ENCODE measurements at regions not wholly inside any gene's neighbourhood (a gene's known extent, or its start where the extent isn't known, plus 50 kb on each side); places are given as distances from the start of the nearest gene placed in this dataset.
"Not testable (repeated sequence)": the region's sequence is repeated elsewhere in the genome, so short reads cannot be mapped to it uniquely, and the experiment has no call there.

DNA sequence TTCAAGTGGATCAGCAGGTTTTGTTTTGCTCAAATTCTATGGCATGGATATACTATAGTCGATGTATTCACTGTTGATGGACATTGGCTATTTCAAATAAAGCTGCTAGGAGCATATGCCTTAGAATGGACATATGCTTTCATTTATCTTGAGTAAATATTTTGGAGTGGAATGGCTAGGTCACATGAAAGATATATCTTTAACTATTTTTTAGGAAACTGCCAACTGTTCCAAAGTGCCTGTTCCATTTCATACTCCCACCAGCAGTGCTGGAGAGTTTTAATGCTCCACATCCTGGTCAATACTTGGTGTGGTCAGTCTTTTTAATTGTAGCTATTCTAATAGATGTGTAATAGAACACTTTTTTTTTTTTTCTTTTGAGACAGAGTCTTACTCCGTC, 81.1 kb upstream of the PIM1 start:
- TF ChIP-seq RARB (CRISPR knock-in tag; IDR thresholded peaks at IDR 0.05): no peak
- no peak for TF ChIP-seq OSR1 (CRISPR knock-in tag; IDR thresholded peaks at IDR 0.05)
- no peak for TF ChIP-seq ZFP3 (CRISPR knock-in tag; IDR thresholded peaks at IDR 0.05)
- TF ChIP-seq TCF4 (CRISPR knock-in tag; IDR thresholded peaks at IDR 0.05; ENCODE audit: borderline replicate concordance): 0 out of 2 replicates have a peak, but pooled peaks have one; percentile 28
- ATAC-seq: peak; percentile 78

DNA sequence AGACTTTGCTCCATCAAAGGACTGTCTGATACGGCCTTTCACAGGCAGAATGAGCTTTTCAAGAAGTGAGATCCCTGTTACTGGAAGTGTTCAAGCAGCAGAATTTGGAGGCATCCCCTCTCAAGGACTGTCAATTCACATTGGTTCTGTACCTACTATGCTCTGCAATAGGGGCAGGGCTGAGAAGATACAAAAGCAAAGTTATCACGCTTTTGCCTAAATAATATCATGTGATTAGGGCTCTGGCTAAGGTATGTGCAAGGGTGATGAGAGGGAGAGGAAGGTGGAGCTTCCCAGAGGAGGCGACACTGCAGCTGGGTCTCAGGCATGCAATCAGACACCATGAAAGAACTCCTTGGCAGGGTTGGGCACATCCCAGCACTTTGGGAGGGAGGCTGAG, 80.2 kb upstream of the PIM1 start:
- TF ChIP-seq ESRRG (CRISPR knock-in tag; IDR thresholded peaks at IDR 0.05) (no peak), ARNTL (CRISPR knock-in tag; IDR thresholded peaks at IDR 0.05; ENCODE audit: borderline replicate concordance, low read depth) (no peak), SNAI2 (CRISPR knock-in tag; IDR thresholded peaks at IDR 0.05) (no peak), OSR1 (CRISPR knock-in tag; IDR thresholded peaks at IDR 0.05) (no peak)
- no peak for ATAC-seq

DNA sequence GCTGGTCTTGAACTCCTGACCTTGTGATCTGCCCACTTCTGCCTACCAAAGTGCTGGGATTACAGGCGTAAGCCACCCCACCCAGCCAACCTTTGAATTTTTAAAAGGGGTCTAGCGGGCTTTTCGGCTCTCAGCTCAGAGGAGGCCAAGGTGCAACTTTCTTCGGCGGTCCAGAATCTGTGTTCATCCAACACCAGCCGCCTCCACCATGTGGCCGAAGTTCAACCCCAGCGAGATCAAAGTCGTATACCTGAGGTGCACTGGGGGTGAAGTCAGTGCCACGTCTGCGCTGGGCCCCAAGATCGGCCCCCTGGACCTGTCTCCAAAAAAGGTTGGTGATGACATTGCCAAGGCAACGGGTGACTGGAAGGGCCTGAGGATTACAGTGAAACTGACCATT, 78.8 kb upstream of the PIM1 start:
- not testable (repeated sequence) for ATAC-seq

DNA sequence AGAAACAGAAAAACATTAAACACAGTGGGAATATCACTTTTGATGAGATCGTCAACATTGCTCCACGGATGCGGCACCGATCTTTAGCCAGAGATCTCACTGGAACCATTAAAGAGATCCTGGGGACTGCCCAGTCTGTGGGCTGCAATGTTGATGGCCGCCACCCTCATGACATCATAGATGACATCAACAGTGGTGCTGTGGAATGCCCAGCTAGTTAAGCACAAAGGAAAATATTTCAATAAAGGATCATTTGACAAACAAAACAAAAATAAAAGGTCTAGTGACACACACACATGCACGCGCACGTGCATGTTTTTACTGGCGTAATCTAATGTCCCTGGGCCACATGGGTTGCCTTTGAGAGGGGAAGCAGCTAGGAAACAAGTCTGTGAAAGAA, 78.4 kb upstream of the PIM1 start:
- ATAC-seq: not testable (repeated sequence)

DNA sequence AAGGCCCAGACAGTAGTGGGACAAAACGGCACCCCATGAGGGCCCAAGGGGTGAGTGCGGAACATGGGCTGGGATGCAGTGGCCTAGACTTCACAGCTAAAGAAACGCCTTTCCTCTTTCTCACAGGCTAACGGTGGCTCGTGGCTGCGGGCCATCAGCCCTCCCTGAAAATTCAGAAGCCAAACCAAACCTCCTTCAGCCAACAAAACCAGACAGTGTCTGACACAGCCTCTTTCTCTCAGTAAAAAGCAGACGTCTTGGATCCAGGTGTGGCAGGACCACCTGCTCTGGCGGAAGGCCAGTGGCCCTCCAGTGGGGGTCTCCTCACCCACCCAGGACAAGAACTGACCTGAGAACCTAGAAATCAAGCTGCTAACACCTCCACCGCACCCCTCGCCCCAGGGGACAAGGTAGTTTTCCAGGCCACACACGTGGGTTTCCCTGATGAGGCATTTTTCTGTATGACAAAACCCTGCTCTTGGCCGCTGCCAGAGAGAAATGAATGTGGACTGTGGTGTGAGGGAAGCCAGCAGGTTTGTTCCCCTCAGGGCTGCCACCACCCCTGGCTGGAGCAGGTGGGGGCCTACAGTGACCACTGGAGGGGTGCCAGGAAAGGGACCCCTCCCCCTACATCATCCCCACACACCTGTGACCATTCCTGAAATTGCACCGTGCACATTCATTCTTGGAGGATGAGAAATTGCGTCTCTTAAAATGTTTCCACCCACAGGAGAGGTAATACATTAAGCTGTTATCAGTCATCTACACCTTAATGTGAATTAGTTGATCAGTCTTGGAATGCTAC, 76.8 kb upstream of the PIM1 start:
- no peak for ATAC-seq
- TF ChIP-seq GLIS3 (CRISPR knock-in tag; IDR thresholded peaks at IDR 0.05) (no peak), TCF4 (CRISPR knock-in tag; IDR thresholded peaks at IDR 0.05; ENCODE audit: borderline replicate concordance) (no peak), ESRRG (CRISPR knock-in tag; IDR thresholded peaks at IDR 0.05) (no peak), ZNF565 (CRISPR knock-in tag; conservative IDR thresholded peaks at IDR 0.05; ENCODE audit: low read depth) (no peak), ZNF8 (CRISPR knock-in tag; IDR thresholded peaks at IDR 0.05) (no peak), ARNTL (CRISPR knock-in tag; IDR thresholded peaks at IDR 0.05; ENCODE audit: borderline replicate concordance, low read depth) (no peak), OSR1 (CRISPR knock-in tag; IDR thresholded peaks at IDR 0.05) (no peak)
- TF ChIP-seq, protein P1, sequence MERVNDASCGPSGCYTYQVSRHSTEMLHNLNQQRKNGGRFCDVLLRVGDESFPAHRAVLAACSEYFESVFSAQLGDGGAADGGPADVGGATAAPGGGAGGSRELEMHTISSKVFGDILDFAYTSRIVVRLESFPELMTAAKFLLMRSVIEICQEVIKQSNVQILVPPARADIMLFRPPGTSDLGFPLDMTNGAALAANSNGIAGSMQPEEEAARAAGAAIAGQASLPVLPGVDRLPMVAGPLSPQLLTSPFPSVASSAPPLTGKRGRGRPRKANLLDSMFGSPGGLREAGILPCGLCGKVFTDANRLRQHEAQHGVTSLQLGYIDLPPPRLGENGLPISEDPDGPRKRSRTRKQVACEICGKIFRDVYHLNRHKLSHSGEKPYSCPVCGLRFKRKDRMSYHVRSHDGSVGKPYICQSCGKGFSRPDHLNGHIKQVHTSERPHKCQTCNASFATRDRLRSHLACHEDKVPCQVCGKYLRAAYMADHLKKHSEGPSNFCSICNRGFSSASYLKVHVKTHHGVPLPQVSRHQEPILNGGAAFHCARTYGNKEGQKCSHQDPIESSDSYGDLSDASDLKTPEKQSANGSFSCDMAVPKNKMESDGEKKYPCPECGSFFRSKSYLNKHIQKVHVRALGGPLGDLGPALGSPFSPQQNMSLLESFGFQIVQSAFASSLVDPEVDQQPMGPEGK (CRISPR knock-in tag; IDR thresholded peaks at IDR 0.05; ENCODE audit: borderline replicate concordance): no peak
- TF ChIP-seq, protein P2, sequence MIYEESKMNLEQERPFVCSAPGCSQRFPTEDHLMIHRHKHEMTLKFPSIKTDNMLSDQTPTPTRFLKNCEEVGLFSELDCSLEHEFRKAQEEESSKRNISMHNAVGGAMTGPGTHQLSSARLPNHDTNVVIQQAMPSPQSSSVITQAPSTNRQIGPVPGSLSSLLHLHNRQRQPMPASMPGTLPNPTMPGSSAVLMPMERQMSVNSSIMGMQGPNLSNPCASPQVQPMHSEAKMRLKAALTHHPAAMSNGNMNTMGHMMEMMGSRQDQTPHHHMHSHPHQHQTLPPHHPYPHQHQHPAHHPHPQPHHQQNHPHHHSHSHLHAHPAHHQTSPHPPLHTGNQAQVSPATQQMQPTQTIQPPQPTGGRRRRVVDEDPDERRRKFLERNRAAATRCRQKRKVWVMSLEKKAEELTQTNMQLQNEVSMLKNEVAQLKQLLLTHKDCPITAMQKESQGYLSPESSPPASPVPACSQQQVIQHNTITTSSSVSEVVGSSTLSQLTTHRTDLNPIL (CRISPR knock-in tag; IDR thresholded peaks at IDR 0.05; ENCODE audit: low read depth): no peak
- TF ChIP-seq, protein P3, sequence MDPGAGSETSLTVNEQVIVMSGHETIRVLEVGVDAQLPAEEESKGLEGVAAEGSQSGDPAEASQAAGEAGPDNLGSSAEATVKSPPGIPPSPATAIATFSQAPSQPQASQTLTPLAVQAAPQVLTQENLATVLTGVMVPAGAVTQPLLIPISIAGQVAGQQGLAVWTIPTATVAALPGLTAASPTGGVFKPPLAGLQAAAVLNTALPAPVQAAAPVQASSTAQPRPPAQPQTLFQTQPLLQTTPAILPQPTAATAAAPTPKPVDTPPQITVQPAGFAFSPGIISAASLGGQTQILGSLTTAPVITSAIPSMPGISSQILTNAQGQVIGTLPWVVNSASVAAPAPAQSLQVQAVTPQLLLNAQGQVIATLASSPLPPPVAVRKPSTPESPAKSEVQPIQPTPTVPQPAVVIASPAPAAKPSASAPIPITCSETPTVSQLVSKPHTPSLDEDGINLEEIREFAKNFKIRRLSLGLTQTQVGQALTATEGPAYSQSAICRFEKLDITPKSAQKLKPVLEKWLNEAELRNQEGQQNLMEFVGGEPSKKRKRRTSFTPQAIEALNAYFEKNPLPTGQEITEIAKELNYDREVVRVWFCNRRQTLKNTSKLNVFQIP (CRISPR knock-in tag; IDR thresholded peaks at IDR 0.05; ENCODE audit: borderline replicate concordance, low read depth): no peak
- TF ChIP-seq, protein P4, sequence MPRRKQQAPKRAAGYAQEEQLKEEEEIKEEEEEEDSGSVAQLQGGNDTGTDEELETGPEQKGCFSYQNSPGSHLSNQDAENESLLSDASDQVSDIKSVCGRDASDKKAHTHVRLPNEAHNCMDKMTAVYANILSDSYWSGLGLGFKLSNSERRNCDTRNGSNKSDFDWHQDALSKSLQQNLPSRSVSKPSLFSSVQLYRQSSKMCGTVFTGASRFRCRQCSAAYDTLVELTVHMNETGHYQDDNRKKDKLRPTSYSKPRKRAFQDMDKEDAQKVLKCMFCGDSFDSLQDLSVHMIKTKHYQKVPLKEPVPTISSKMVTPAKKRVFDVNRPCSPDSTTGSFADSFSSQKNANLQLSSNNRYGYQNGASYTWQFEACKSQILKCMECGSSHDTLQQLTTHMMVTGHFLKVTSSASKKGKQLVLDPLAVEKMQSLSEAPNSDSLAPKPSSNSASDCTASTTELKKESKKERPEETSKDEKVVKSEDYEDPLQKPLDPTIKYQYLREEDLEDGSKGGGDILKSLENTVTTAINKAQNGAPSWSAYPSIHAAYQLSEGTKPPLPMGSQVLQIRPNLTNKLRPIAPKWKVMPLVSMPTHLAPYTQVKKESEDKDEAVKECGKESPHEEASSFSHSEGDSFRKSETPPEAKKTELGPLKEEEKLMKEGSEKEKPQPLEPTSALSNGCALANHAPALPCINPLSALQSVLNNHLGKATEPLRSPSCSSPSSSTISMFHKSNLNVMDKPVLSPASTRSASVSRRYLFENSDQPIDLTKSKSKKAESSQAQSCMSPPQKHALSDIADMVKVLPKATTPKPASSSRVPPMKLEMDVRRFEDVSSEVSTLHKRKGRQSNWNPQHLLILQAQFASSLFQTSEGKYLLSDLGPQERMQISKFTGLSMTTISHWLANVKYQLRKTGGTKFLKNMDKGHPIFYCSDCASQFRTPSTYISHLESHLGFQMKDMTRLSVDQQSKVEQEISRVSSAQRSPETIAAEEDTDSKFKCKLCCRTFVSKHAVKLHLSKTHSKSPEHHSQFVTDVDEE (CRISPR knock-in tag; IDR thresholded peaks at IDR 0.05): no peak

DNA sequence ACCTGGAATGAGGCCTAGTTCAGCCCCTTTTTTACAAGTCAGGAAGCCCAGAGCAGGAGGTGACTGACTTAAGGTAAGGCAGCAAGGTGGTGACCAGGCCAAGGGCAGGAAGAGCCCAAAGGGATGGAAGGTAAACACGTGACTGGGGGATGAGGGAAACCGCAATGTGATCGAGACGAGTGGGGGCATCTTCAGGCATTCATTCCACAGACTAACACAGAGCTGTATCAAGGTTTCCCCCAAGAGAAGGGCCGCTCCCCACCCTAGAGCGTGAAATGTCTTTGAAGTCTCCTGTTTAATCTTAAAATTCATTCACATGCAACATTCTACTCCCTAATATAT, 76.3 kb upstream of the PIM1 start:
- no peak for ATAC-seq
- no peak for TF ChIP-seq OSR1 (CRISPR knock-in tag; IDR thresholded peaks at IDR 0.05)
- no peak for TF ChIP-seq SNAI2 (CRISPR knock-in tag; IDR thresholded peaks at IDR 0.05)
- TF ChIP-seq, protein P5, sequence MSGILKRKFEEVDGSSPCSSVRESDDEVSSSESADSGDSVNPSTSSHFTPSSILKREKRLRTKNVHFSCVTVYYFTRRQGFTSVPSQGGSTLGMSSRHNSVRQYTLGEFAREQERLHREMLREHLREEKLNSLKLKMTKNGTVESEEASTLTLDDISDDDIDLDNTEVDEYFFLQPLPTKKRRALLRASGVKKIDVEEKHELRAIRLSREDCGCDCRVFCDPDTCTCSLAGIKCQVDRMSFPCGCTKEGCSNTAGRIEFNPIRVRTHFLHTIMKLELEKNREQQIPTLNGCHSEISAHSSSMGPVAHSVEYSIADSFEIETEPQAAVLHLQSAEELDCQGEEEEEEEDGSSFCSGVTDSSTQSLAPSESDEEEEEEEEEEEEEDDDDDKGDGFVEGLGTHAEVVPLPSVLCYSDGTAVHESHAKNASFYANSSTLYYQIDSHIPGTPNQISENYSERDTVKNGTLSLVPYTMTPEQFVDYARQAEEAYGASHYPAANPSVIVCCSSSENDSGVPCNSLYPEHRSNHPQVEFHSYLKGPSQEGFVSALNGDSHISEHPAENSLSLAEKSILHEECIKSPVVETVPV (CRISPR knock-in tag; IDR thresholded peaks at IDR 0.05): no peak
- TF ChIP-seq, protein P4 (CRISPR knock-in tag; IDR thresholded peaks at IDR 0.05): no peak
- TF ChIP-seq, protein P2 (CRISPR knock-in tag; IDR thresholded peaks at IDR 0.05; ENCODE audit: low read depth): no peak
- TF ChIP-seq RARB (CRISPR knock-in tag; IDR thresholded peaks at IDR 0.05): no peak
- TF ChIP-seq ISL1 (CRISPR knock-in tag; IDR thresholded peaks at IDR 0.05): no peak

Data from SK-N-SH treated with all-trans-retinoic acid at 6 μM for 48 hours (cell line).